Tibial nerve (tissue), 4 donors: ENCODE measurements at regions not wholly inside any gene's neighbourhood (a gene's known extent, or its start where the extent isn't known, plus 50 kb on each side); places are given as distances from the start of the nearest gene placed in this dataset.

Source experiments
- EP300 ChIP-seq, 2 donors: sonication (generic); formaldehyde crosslinking; IDR thresholded peaks; one replicate each; pipeline ENCODE4 v1.6.1; 2017; ENCODE audit warnings: antibody characterized with exemption in 2 of 2, mild to moderate bottlenecking in 1 of 2
- POLR2A ChIP-seq, 2 donors: fragments of 450-650 bp; IDR thresholded peaks; one replicate each; pipeline ENCODE4 v1.6.1; 2017; ENCODE audit warnings: antibody characterized with exemption in 2 of 2, mild to moderate bottlenecking in 2 of 2, moderate library complexity in 2 of 2
- TF ChIP-seq, protein P1 (sequence below), 5 experiments: fragments of 200-600 bp in 3 of 5; fragments of 450-650 bp in 2 of 5; sonication (generic) in 3 of 5; IDR thresholded peaks; one replicate each; pipeline ENCODE4 v1.5.1; 2016 to 2019; ENCODE audit warnings: antibody characterized with exemption in 5 of 5, mild to moderate bottlenecking in 3 of 5, moderate library complexity in 2 of 5

DNA sequence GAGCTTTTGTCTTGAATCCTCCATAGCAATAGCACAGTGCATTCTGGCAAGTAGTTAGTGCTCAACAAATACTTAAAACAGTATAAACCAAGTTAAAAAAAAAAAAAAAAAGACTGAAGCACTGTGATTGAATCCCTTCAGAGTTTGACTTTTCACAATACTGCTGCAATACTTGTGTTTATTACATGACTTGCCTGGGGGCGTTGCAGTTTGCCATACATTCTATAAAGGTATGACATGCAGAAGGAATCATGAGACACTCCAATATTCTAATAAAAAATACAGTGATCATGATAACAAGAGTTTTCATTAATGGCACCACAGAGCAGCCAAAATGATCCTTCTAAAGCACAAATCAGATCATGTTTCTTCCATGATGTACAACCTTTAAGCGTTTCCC, 205.0 kb upstream of the CDKN3 start:
- TF ChIP-seq EP300 (IDR thresholded peaks at IDR 0.05) (no peak), POLR2A (IDR thresholded peaks at IDR 0.05) (no peak)
- TF ChIP-seq, protein P1, sequence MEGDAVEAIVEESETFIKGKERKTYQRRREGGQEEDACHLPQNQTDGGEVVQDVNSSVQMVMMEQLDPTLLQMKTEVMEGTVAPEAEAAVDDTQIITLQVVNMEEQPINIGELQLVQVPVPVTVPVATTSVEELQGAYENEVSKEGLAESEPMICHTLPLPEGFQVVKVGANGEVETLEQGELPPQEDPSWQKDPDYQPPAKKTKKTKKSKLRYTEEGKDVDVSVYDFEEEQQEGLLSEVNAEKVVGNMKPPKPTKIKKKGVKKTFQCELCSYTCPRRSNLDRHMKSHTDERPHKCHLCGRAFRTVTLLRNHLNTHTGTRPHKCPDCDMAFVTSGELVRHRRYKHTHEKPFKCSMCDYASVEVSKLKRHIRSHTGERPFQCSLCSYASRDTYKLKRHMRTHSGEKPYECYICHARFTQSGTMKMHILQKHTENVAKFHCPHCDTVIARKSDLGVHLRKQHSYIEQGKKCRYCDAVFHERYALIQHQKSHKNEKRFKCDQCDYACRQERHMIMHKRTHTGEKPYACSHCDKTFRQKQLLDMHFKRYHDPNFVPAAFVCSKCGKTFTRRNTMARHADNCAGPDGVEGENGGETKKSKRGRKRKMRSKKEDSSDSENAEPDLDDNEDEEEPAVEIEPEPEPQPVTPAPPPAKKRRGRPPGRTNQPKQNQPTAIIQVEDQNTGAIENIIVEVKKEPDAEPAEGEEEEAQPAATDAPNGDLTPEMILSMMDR (IDR thresholded peaks at IDR 0.05), result no peak
